ENCODE measurements at regions not wholly inside any gene's neighbourhood (a gene's known extent, or its start where the extent isn't known, plus 50 kb on each side); places are given as distances from the start of the nearest gene placed in this dataset.
A peak's percentile ranks its signal among the peaks of the same experiment; 100 is the strongest.

DNA sequence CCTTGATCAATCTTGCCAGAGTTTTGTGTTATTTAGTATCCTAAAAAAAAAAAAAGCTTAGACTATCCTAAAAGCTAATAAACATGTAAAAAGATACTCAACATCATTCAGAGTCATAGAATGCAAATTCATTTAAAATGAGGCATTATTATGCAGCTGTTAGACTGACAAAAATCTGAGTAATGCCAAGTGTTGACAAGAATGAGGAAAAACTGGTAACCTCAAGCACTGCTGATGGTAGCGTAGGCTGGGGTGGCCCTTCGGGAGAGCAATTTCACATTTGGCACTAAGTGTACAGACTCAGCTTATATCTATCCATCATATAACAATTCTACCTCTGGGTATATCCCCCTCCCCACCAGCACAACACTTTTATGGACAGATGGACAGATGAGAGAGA is 280.4 kb downstream of the RAP2B start:
- peak; percentile 54 for DNase-seq (ENCODE audit: low read depth)
- TF ChIP-seq, protein P1, sequence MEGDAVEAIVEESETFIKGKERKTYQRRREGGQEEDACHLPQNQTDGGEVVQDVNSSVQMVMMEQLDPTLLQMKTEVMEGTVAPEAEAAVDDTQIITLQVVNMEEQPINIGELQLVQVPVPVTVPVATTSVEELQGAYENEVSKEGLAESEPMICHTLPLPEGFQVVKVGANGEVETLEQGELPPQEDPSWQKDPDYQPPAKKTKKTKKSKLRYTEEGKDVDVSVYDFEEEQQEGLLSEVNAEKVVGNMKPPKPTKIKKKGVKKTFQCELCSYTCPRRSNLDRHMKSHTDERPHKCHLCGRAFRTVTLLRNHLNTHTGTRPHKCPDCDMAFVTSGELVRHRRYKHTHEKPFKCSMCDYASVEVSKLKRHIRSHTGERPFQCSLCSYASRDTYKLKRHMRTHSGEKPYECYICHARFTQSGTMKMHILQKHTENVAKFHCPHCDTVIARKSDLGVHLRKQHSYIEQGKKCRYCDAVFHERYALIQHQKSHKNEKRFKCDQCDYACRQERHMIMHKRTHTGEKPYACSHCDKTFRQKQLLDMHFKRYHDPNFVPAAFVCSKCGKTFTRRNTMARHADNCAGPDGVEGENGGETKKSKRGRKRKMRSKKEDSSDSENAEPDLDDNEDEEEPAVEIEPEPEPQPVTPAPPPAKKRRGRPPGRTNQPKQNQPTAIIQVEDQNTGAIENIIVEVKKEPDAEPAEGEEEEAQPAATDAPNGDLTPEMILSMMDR (IDR thresholded peaks at IDR 0.05; ENCODE audit: insufficient read depth, low read depth, low read length, missing control alignments): no peak
- no peak overlapping the region for H3K4me3 ChIP-seq (ENCODE audit: low read length)

DNA sequence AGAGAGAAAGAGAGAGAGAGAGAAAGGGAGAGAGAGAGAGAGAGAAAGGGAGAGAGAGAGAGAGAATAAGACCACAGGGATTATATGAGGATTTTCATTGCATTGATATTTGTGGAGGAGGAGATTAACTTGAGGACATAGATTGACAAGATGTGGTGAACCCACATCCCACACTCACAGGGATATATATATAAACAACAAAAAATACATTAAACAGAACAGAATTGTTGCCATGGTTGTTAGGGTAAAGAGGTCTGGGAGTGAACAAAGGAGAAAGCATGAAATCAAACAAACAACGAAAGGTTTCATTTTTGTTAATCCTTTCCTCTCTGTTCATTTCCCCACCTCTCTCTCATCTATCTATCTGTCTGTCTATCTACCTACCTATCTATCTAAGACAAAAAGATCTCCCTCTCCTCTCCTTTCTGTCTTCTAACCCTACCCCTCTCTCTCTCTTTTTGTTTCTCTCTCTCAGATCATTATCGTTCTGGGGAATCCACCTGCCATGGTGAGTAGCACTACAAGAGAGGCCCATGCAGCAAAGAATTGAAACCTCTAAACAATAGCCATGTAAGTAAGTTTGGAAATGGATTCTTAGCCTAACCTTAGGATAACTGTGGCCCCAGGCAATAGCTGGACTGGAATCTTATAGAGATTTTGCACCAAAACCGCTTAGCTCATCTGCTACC is 280.9 kb downstream of the RAP2B start:
- DNase-seq (ENCODE audit: low read depth): no peak
- TF ChIP-seq, protein P1 (IDR thresholded peaks at IDR 0.05; ENCODE audit: insufficient read depth, low read depth, low read length, missing control alignments): no peak
- no peak overlapping the region for H3K4me3 ChIP-seq (ENCODE audit: low read length)

GRCh38 chr3:153443961-153444360 is 281.9 kb downstream of the RAP2B start:
- DNase-seq (ENCODE audit: low read depth): peak; percentile 7
- no peak overlapping the region for H3K4me3 ChIP-seq (ENCODE audit: low read length)
- TF ChIP-seq, protein P1 (IDR thresholded peaks at IDR 0.05; ENCODE audit: insufficient read depth, low read depth, low read length, missing control alignments): no peak

DNA sequence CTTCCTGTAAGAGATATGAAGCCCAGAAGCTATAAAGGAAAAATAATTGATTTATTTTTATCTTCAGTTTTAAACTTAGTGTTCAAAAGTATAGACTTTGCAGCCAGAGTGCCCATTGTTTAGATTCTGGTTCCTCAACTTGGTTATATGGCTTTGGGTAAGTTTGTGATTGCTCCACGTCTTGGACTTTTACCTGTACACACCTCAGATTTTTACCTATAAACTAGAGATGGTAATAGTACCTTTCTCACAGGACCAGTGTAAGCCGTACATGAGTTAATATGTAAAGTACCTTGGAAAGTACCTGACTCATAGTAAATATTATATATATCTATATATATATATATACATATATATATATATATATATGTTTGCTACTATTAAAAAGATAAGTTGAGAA is 283.8 kb downstream of the RAP2B start:
- TF ChIP-seq, protein P1 (IDR thresholded peaks at IDR 0.05; ENCODE audit: insufficient read depth, low read depth, low read length, missing control alignments): no peak
- DNase-seq (ENCODE audit: low read depth): no peak

DNA sequence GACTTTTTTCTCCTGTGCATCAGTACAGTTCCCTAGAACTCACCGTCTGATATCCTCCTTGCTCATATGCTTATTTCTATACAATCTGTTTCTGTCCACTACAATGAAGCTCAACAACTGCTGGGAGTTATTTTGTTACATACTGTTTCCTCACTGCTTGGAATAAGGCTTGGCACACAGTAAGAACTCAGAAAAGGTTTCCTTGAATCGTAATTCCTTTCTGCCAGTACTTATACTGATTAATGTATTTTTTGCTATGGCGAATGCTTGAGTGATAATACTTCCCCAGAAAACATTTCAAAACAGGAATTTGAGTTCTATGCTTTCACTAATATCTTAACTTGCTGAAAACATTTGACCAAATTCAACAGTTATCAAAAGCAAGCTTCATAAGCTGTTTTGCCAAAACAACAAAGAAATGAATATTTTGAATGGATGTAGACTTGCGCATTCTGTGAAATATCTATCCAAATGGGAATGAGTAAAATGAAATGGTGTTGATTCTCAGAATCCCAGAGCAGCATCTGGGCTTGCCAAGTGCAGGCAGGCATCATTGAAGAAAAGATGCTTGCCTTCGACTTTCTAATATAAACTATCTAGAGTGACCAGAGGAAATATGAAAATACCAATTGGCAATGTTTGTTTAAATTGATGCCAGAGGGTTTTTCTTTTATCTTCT is 286.3 kb downstream of the RAP2B start:
- DNase-seq (ENCODE audit: low read depth): no peak
- TF ChIP-seq, protein P1 (IDR thresholded peaks at IDR 0.05; ENCODE audit: insufficient read depth, low read depth, low read length, missing control alignments): no peak
- H3K4me3 ChIP-seq (ENCODE audit: low read length): no peak overlapping the region

More for the DNA sequence above, 283.8 kb downstream of the RAP2B start:
- no peak overlapping the region for H3K4me3 ChIP-seq (ENCODE audit: low read length)

DNA sequence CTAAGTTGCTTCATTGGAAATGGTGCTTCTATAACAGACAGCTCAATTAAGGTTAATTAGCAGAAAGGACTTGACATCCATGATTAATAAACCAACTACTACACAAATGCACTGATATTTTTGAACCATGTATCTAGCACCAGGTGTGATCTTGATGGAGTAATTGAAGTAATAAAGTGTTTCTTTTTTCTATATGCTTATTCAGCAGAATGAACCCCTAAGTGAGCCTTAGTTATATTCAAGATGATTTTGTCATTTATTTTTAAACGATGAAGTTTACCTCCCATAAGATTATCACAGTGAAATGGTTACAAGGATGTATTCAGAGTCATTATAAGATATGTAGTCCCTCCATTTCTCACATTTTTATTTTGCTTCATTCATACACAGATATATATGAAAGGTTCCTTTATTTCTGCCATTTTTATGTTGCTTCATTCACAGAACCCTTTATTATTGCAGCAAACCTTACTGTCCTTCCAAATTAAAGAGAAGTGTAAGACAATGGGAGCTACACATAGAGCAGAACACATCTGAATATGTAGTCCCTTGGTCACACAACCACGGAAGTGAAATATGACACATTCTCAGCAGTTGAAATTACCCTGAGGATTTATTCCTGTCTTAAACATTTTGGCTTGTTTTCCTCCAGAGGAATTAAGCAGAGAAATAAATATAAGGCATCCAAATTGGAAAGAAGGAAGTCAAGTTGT is 295.0 kb downstream of the RAP2B start:
- no peak for DNase-seq (ENCODE audit: low read depth)
- TF ChIP-seq, protein P1 (IDR thresholded peaks at IDR 0.05; ENCODE audit: insufficient read depth, low read depth, low read length, missing control alignments): no peak
- no peak overlapping the region for H3K4me3 ChIP-seq (ENCODE audit: low read length)
